H9 (cell line): ENCODE measurements at regions not wholly inside any gene's neighbourhood (a gene's known extent, or its start where the extent isn't known, plus 50 kb on each side); places are given as distances from the start of the nearest gene placed in this dataset.

Source experiments
- DNase-seq: peaks from one replicate; pipeline ENCODE4 v3.0.0-alpha.2; 2017
- H2AFZ ChIP-seq: one replicate; pipeline ENCODE4 v1.6.1; 2013; ENCODE audit warnings: mild to moderate bottlenecking, low read length, control low read depth, moderate library complexity
- H2AK5ac ChIP-seq: 2 replicates; pipeline ENCODE4 v1.6.1; 2013; ENCODE audit warnings: low read length, control low read depth, mixed read lengths; ENCODE audit not compliant: insufficient read length
- H2BK120ac ChIP-seq: one replicate; pipeline ENCODE4 v1.6.1; 2013; ENCODE audit warnings: low read depth, mild to moderate bottlenecking, low read length, control low read depth, inconsistent platforms; ENCODE audit not compliant: poor library complexity, severe bottlenecking
- H2BK12ac ChIP-seq: 2 replicates; pipeline ENCODE4 v1.6.1; 2013; ENCODE audit warnings: low read length, control low read depth, mixed read lengths, low read depth; ENCODE audit not compliant: insufficient read length
- H2BK15ac ChIP-seq: 2 replicates; pipeline ENCODE4 v1.6.1; 2013; ENCODE audit warnings: low read depth, low read length, control low read depth
- H2BK20ac ChIP-seq: one replicate; pipeline ENCODE4 v1.6.1; 2013; ENCODE audit warnings: low read depth, mild to moderate bottlenecking, low read length, control low read depth, inconsistent platforms; ENCODE audit not compliant: poor library complexity, severe bottlenecking
- H2BK5ac ChIP-seq: 2 replicates; pipeline ENCODE4 v1.6.1; 2013; ENCODE audit warnings: low read length, control low read depth, mixed read lengths; ENCODE audit not compliant: insufficient read length
- H3K14ac ChIP-seq: 2 replicates; pipeline ENCODE4 v1.6.1; 2013; ENCODE audit warnings: low read length, control low read depth; ENCODE audit not compliant: insufficient read depth
- H3K18ac ChIP-seq: 2 replicates; pipeline ENCODE4 v1.6.1; 2013; ENCODE audit warnings: low read depth, mild to moderate bottlenecking, mixed read lengths, low read length, control low read depth; ENCODE audit not compliant: insufficient read length
- H3K23ac ChIP-seq: 2 replicates; pipeline ENCODE4 v1.6.1; 2013; ENCODE audit warnings: low read length, control low read depth, mixed read lengths, low read depth; ENCODE audit not compliant: insufficient read length
- H3K23me2 ChIP-seq: 2 replicates; pipeline ENCODE4 v1.6.1; 2013; ENCODE audit warnings: low read depth, mild to moderate bottlenecking, mixed read lengths, low read length, control low read depth; ENCODE audit not compliant: insufficient read length, poor library complexity, severe bottlenecking
- H3K27ac ChIP-seq: 2 replicates; pipeline ENCODE4 v1.5.1; 2013; ENCODE audit warnings: low read length, control low read depth, mixed read lengths, low read depth; ENCODE audit not compliant: insufficient read length
- H3K27me3 ChIP-seq: 2 replicates; pipeline ENCODE4 v1.6.1; 2013; ENCODE audit warnings: low read length, control low read depth, inconsistent platforms; ENCODE audit not compliant: insufficient read depth
- H3K4ac ChIP-seq: 2 replicates; pipeline ENCODE4 v1.6.1; 2013; ENCODE audit warnings: low read depth, mild to moderate bottlenecking, control low read depth, inconsistent platforms, low read length, moderate library complexity
- H3K4me1 ChIP-seq: 2 replicates; pipeline ENCODE4 v1.6.1; 2013; ENCODE audit warnings: low read length, control low read depth, inconsistent platforms; ENCODE audit not compliant: insufficient read depth
- H3K4me2 ChIP-seq: 2 replicates; pipeline ENCODE4 v1.6.1; 2013; ENCODE audit warnings: low read length, control low read depth, mixed read lengths; ENCODE audit not compliant: insufficient read length, insufficient read depth
- H3K56ac ChIP-seq: 2 replicates; pipeline ENCODE4 v1.6.1; 2013; ENCODE audit warnings: low read depth, mild to moderate bottlenecking, mixed read lengths, low read length, control low read depth; ENCODE audit not compliant: insufficient read length
- H3K79me1 ChIP-seq: 2 replicates; pipeline ENCODE4 v1.6.1; 2013; ENCODE audit warnings: low read depth, mild to moderate bottlenecking, moderate library complexity, low read length, control low read depth, inconsistent platforms; ENCODE audit not compliant: insufficient read depth, poor library complexity, severe bottlenecking
- H3K79me2 ChIP-seq: 2 replicates; pipeline ENCODE4 v1.6.1; 2013; ENCODE audit warnings: low read length, control low read depth, inconsistent platforms; ENCODE audit not compliant: insufficient read depth
- H3K9ac ChIP-seq: 2 replicates; pipeline ENCODE4 v1.6.1; 2013; ENCODE audit warnings: low read length, control low read depth, mixed read lengths; ENCODE audit not compliant: insufficient read length; ENCODE audit errors: extremely low read depth
- H3K9me3 ChIP-seq: one replicate; pipeline ENCODE4 v1.6.1; 2013; ENCODE audit warnings: low read depth, low read length, inconsistent platforms; ENCODE audit not compliant: control insufficient read depth
- H3T11ph ChIP-seq: one replicate; pipeline ENCODE4 v1.6.1; 2013; ENCODE audit warnings: mild to moderate bottlenecking, low read length, control low read depth, inconsistent platforms
- H4K20me1 ChIP-seq: one replicate; pipeline ENCODE4 v1.6.1; 2013; ENCODE audit not compliant: control insufficient read depth, insufficient read length, insufficient read depth
- H4K5ac ChIP-seq: 2 replicates; pipeline ENCODE4 v1.6.1; 2013; ENCODE audit warnings: low read depth, mild to moderate bottlenecking, mixed read lengths, low read length, control low read depth; ENCODE audit not compliant: insufficient read length
- H4K8ac ChIP-seq: replicated peaks from 2 replicates; pipeline ENCODE4 v1.6.1; 2013; ENCODE audit warnings: low read length, control low read depth, mixed read lengths, low read depth; ENCODE audit not compliant: insufficient read length
- H4K91ac ChIP-seq: 2 replicates; pipeline ENCODE4 v1.6.1; 2013; ENCODE audit warnings: low read depth, mild to moderate bottlenecking, moderate library complexity, mixed read lengths, low read length, control low read depth; ENCODE audit not compliant: insufficient read length
- H3K27ac Mint-ChIP-seq, 3 experiments: 2 replicates in 2 of 3; 3 replicates in 1 of 3; pipeline ENCODE4 v1.8.0; 2020 to 2021; ENCODE audit warnings: mixed read lengths in 3 of 3, mild to moderate bottlenecking in 1 of 3, moderate library complexity in 1 of 3
- H3K27me3 Mint-ChIP-seq: 2 replicates; pipeline ENCODE4 v1.8.0; 2021; ENCODE audit warnings: low read depth, mild to moderate bottlenecking, moderate library complexity, mixed read lengths
- H3K36me3 Mint-ChIP-seq, 3 experiments: 2 replicates in 2 of 3; 3 replicates in 1 of 3; pipeline ENCODE4 v1.8.0; 2020 to 2021; ENCODE audit warnings: low read depth in 3 of 3, mixed read lengths in 3 of 3; ENCODE audit not compliant: insufficient read depth in 1 of 3
- H3K4me1 Mint-ChIP-seq, 2 experiments: 2 replicates each; pipeline ENCODE4 v1.8.0; 2020; ENCODE audit warnings: mixed read lengths in 2 of 2
- H3K4me3 Mint-ChIP-seq, 2 experiments: 2 replicates in 1 of 2; 3 replicates in 1 of 2; pipeline ENCODE4 v1.8.0; 2020 to 2021; ENCODE audit warnings: mild to moderate bottlenecking in 2 of 2, mixed read lengths in 2 of 2, moderate library complexity in 1 of 2
- H3K9me3 Mint-ChIP-seq, 2 experiments: 2 replicates in 1 of 2; 3 replicates in 1 of 2; pipeline ENCODE4 v1.8.0; 2020; ENCODE audit warnings: mild to moderate bottlenecking in 2 of 2, mixed read lengths in 2 of 2, moderate library complexity in 1 of 2
- WGBS: extraction: QIAGEN DNeasy Blood & Tissue Kit; methylation state at CpG from one replicate; pipeline ENCODE4 v1.1.7; 2013; ENCODE audit warnings: missing lambda C conversion rate, low lambda C conversion rate, mixed read lengths; ENCODE audit not compliant: insufficient read length; ENCODE audit errors: extremely low coverage; 5-methylcytosine and 5-hydroxymethylcytosine counted together
- TF ChIP-seq, protein P1 (sequence below): fragments of 200-600 bp; sonication (generic); conservative IDR thresholded peaks from 3 replicates; pipeline ENCODE4 v1.8.0; 2021; ENCODE audit warnings: antibody characterized with exemption, mild to moderate bottlenecking

DNA sequence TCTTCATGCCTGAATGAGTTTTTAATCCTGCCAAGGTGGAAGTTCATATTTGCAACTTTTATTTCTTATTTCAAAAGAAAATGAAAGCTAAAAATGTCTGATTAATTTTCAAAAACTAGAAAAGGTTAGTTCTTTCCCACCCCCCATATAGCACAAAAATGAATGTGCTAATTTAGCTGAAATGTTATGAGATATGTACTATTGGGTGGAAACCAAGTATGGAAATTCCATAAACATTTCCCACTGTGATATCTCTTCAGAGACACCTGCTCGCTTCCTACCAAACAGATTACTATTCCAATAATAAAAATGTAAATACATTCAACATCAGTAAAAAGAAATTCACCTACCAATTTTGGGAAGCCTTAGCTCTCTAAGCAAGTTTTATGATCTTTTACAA lies 678.6 kb upstream of the ID4 start:
- Histone ChIP-seq H2BK15ac (no peak overlapping the region), H3K79me2 (no peaks in the 10 kb centered on the region), H3K9me3 (no peaks in the 10 kb centered on the region), H2AFZ (no peak overlapping the region), H2BK20ac (no peak overlapping the region), H3K23me2 (no peaks in the 10 kb centered on the region), H3K18ac (no peak overlapping the region), H2BK5ac (no peak overlapping the region), H3K27ac (no peak overlapping the region), H3K23ac (no peak overlapping the region), H3K4me2 (no peak overlapping the region), H4K91ac (no peak overlapping the region), H4K8ac (no peak overlapping the region), H4K20me1 (no peaks in the 10 kb centered on the region), H3K14ac (no peak overlapping the region), H3K4ac (no peak overlapping the region), H2BK120ac (no peak overlapping the region), H2BK12ac (no peak overlapping the region), H3K4me1 (no peaks in the 10 kb centered on the region), H3K56ac (no peak overlapping the region), H4K5ac (no peak overlapping the region), H3K9ac (no peak overlapping the region), H3K27me3 (no peaks in the 10 kb centered on the region), H3K79me1 (no peaks in the 10 kb centered on the region), H3T11ph (no peak overlapping the region), H2AK5ac (no peak overlapping the region)
- Mint-ChIP-seq H3K27ac (no peak overlapping the region), H3K9me3 (no peaks in the 10 kb centered on the region), H3K36me3 (no peaks in the 10 kb centered on the region), H3K4me3 (no peak overlapping the region), H3K27me3 (no peaks in the 10 kb centered on the region), H3K4me1 (peaks cover 4 to 7% of the 10 kb centered on the region in 2 experiments; a peak in 3 of 4 replicates)
- TF ChIP-seq, protein P1, sequence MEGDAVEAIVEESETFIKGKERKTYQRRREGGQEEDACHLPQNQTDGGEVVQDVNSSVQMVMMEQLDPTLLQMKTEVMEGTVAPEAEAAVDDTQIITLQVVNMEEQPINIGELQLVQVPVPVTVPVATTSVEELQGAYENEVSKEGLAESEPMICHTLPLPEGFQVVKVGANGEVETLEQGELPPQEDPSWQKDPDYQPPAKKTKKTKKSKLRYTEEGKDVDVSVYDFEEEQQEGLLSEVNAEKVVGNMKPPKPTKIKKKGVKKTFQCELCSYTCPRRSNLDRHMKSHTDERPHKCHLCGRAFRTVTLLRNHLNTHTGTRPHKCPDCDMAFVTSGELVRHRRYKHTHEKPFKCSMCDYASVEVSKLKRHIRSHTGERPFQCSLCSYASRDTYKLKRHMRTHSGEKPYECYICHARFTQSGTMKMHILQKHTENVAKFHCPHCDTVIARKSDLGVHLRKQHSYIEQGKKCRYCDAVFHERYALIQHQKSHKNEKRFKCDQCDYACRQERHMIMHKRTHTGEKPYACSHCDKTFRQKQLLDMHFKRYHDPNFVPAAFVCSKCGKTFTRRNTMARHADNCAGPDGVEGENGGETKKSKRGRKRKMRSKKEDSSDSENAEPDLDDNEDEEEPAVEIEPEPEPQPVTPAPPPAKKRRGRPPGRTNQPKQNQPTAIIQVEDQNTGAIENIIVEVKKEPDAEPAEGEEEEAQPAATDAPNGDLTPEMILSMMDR: no peak
- no peak for DNase-seq
- no CpG with 5 or more reads among the region's 1 CpG for WGBS
